HG03521 (cell line): ENCODE measurements at regions not wholly inside any gene's neighbourhood (a gene's known extent, or its start where the extent isn't known, plus 50 kb on each side); places are given as distances from the start of the nearest gene placed in this dataset.

Experiments used
- ATAC-seq: cut with Tn5 transposase; IDR thresholded peaks from one replicate; pipeline ENCODE4 v1.9.1; 2021; ENCODE audit warnings: mild to moderate bottlenecking, moderate library complexity; ENCODE audit not compliant: unreplicated experiment

DNA sequence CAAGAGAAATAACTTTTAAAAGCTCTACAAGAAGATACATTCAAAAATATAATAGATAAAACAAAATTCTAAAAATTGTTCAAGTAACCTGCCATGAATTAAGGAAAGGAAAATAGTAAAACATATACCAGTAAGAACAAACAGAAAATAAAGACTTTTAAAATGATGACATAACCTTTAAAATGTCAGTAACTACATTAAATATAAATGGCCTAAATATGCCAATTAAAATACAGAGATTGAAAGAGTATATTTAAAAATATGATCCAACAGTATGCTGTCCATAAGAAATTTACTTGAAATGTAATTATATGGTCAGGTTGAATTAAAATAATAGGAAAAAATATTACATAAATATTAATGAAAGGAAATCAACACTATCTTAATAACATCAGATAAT is 911.7 kb upstream of the POU3F3 start:
- no peak for ATAC-seq

DNA sequence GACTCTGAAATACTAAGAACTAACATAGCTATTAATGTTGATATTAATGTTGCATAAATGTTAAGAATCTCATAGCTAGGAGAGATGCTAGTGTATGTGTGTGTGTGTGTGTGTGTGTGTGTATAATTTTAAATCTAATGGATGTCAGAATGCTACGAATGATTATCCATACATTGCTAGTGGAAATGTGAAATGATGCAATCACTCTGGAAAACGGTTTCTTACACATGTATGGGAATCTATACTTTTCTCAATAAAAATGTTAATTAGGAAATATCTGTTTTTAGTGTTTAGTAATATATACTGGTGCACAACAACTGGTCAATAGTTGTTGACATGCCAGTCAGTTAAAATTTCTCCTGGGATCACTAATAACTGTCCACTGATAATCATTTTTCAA is 908.8 kb upstream of the POU3F3 start:
- ATAC-seq: no peak

DNA sequence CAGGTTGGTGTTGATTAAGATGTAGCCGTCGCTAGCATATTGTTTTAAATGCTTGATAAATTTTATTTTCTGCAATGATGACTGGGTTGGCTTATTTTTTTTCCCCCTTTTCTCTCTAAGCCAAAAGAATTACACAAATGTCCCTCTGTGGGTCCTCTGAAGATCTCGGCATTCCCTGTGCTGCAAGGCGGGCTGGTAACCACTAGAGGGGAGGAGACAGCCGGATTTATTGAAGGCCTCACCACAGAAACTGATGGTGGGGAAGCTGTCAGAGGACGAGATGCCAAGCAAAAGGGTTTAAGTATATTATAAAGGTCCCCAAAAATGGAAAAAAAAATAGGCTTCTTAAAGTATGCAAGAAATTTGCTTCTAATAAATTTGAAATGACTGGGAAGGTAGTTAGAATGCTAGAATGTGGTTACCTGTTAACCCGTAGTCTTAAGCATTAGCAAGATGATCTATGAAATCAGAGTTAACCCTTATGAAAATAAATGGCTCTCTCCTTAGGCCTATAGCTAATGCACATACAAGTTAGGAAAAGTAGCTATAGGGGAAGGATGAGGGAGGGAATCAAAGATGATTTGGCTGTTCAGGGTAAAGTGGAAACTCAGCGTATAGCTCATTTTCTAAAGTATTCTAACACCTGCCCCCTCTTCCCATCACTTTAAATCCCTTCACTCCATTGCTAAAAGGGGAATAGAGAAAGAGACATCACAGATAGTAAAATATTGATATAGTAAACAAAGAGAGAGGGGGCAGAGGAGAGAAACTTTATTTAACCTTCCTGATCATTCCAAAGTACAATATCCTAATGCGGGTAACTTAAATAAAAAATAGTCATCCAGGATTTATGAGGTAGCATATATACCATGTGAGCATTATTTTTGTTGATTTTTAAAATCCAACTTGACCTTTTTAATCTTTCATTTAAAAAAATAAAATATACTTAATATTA is 894.5 kb upstream of the POU3F3 start:
- ATAC-seq: no peak

DNA sequence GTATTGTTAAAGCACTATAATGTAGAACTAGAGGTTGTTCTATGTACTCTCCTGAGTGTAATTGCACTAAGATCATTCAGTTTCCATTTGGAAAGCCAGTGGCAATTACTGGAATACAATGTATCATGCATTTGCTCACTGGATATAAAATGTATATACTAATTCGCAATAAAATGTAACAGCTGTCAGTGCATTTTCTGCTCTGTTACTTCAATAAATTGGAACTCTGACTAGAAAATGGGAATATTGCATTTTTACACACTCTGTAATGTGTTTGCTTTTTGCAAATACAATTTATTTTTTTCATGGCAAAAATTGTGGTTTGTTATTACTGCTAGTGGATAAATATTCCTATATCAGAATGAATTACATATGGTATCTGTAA is 893.8 kb upstream of the POU3F3 start:
- no peak for ATAC-seq

DNA sequence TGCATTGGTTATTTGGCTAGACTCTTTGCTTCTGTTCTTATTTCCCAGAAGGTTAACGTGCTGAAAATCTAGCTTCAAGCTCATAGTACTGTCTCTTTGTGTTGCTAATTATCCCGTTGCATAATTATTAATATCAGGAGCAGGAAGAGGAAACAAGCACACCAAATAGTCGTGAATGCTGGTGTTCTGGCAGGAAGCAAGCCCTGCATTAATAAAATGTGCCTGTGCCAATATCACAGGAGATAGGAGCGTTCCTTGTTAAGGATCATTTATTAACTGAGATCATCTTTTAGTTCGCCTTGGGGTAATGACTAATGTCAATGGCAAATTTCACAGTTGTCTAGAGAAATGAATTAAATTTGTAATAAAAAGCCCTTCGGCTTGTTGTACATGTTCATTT is 893.0 kb upstream of the POU3F3 start:
- no peak for ATAC-seq

DNA sequence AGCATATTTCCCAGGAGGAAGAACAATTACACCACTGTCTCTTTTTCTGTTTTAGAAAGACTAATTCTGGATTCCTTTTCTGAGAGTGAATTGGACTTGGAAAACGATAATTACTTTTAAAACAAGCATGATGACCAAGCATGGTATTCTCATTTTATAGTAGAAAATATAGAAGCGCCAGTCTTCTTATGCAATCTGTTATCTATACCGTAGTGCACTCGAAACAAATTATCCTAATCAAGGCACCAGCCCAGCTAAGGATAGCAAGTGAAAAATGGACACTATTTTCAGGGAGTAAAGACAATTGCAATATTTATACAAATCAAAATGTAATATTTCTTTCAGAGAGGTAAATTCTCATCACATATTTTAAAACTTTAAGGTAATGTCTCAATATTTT is 892.1 kb upstream of the POU3F3 start:
- ATAC-seq: no peak

DNA sequence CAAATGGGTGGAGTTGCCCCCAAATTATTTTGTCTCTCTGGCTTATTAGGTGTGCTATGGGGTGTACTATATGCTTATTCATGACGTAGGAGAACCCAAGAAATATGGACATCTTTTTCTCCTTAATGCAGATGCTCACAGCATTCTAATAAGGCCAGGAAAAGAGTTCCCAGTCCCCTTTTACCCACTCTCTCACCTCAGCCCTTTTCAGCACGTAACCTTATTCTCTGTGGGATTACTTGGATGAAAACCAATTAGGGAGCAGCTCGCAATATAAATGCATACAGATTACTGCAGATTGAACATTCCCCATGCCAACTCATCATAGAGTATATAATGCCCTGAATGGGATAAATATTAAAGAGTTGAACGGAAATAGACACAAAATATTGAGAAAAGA is 891.2 kb upstream of the POU3F3 start:
- ATAC-seq: no peak

DNA sequence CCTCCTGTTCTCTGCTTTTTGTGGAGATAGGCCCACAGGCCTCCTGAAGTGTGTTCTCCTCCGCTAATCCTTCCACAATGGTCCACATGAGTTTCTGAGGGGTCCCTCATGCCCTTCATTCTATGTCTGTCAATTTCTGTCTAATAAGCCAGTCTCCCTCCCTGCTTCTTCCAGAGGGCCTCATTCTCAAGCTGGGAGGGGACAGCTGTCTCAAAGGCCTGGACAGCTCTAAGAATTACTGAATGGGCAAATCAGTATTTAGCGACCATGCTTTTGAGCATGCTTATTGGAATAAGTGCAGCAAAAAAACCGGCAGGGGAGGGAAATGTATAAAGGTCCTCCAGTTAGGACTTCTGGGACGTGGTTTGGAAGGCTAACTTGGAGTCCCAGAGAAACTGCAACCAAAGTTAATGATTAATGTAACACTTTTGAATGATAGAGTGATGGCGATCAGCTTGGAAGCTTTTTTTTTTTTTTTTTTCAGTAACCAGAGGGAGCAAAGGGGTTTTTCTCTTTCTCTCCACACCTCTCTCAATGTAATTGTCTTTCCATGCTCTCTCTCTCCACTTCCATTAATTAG is 890.7 kb upstream of the POU3F3 start:
- no peak for ATAC-seq

DNA sequence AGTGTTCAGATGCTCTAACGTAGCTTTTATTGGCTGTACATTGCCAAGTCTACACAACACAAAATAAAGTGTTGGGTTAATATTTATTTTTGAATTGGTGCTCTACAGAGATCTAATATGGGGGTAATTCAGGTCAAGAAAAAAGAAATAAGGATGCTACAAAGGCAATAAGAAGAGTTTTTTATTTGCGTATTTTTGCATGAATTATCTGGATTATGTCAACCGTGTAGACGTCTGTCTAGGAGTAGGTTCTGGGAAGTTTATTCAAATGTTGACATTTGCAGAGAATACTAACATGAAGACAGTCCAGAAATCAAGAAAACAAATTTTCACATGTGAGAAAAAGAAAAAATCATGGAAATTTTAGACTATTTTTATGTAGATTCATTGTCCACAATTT is 876.7 kb upstream of the POU3F3 start:
- no peak for ATAC-seq

DNA sequence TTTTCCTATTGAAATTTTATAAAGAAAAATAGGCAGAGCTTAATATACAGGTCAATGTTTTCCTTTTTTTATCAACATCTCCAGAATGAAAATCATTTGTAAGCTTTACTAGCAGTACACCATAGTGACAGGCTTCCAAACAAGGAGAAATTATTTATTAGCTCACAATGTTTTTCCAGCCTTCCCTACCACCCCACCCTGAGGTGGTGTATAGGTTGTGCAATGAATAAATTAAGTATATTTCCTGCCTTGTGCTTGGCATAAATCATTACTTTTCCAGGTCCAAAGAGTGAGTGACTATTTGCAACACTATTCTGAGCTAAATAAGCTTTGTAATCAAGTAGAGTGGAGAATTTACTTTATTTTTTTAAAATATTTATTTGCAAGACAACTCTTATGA is 876.2 kb upstream of the POU3F3 start:
- no peak for ATAC-seq

DNA sequence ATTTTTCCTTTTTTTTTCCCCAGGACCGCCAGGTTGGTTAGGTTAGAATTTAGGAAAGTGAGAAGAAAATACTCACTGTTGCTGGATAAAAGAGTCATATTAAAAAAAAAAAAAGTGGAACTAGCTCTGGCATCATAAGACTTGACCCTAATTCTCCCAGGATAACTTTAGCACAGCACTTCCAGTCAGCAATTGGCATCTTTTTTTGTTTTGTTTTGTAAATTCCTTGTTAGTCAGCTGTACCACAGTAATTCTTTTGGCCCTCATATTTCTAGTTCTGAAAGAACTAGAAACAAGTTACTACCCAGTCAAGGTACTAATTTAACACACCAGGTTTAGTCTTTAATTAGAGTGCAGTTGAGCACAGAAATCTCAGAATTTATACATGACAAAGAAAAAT is 873.5 kb upstream of the POU3F3 start:
- ATAC-seq: no peak

DNA sequence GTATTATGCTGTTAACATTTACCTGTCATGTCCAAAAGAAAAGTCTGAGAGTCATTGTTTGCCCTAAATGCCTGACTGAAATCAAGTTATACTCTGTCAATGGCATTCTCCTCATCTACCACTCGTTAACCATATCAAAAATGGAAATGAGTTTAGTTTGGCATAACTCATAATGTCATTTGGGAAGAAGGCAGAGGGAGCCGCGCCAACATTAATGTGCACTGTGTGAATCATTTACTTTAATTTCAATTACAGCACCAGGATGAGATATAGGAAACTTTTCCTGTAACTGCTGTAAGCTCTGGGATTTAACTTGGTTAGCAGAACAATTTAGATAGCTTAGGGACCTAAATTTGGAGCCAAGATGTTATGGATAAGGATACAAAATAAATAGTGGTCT is 871.2 kb upstream of the POU3F3 start:
- no peak for ATAC-seq

DNA sequence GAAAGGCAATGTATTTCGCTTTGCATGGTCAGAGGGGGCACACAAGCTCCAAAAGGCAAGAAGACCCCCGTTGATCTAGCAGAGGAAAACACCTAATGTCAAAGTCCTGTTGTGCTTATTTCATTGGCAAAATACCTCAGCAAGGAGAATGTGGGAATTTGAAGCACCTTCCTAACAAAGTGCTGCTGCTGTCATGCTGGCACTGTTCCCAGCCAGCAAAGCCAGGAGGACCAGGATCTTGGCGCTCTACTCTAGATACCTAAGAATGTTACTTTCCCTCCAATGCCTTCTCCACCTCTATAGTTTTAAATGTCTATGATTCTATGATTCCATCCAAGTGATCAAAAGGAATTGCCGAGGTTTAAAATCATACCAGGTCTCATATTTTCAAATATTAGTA is 867.9 kb upstream of the POU3F3 start:
- no peak for ATAC-seq

DNA sequence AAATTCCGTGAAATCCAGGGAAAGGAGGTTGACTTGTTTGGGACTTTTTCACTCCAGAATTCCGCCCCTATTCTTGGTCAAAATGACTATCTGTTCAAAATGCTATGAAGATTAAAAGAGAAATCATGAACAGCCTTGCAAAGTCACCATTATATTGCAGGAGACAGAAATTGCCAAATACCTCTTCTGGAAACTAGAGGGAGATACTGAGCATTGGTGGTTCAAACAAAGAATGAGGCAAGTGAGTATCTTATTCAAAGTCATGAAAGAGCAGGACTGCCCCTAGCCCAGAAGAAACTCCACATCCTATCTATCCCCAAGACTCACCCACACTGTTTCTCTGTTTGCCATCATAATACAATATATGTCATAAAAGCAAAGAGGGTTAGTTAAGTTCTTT is 862.3 kb upstream of the POU3F3 start:
- ATAC-seq: no peak

DNA sequence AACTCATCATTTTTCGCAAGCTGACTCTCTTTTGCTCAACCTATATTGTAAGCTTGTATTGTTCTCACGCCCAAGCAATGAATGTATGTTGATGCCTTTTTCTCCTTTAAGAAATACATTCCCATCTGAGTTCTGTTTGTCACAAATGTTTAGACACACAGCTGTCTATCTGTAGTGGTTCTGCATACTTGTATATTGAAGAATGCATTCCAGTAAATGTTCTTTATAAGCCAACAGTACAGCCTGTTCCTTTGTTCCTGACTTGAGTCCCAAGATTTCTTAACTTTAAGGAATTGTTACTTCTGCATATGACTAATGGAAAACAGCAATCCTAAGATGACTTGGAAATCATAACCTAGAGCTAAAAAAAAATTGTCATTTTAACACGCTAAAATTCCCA is 849.1 kb upstream of the POU3F3 start:
- no peak for ATAC-seq

DNA sequence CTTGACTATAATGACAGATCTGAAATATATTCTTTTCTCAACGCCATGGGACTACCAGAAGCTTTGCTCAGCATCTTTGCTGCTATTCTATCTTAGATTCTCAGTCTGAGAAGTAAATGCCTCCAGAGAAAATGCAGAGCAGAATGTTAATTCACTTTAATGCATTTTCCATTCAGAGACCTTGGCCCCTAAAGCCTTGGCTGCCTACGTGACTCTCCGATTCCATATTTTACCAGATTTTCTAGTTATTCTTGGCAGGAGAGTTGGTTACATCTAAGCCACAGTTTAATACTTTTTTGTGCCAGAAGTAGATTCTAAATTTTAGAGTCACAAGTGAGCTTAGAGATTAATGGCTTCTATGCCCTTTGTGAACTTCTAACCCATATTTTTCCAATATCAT is 837.1 kb upstream of the POU3F3 start:
- ATAC-seq: no peak

DNA sequence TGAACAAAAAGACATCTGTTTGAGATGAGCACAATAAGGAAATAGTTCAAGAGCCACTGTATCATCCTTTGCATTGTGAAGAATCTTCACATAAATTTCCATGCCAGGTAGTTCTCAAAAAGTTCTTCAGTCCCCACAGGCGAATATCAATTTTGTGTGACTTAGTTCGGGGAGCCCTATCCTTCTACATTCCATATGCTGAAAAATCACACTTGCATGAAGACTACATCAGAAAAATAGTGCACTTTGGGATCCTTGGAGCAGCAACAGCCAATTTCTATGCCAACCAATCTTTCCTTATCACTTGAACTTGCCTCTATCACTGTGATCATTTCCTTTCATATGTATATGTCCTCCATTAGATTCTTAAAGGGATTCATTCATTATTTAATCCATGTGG is 830.6 kb upstream of the POU3F3 start:
- ATAC-seq: no peak

DNA sequence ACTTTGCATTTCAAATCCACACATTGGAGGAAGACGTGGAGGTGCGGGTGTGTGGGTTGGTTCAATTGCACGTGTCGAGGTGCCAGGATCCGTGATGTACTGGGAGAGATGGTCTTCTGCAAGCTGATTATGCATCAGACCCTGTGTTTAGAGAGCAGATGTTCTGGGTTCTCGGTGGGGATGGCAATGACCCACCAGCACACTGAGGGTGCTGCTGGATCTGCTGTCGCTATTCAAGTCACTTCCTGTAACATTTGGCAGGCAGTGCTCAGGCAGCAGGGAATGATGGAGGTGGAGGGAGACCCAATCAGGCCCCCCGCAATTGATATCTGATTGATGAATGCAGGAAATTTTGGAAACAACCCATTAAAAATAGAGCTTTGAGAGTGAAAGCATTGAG is 830.1 kb upstream of the POU3F3 start:
- ATAC-seq: no peak

DNA sequence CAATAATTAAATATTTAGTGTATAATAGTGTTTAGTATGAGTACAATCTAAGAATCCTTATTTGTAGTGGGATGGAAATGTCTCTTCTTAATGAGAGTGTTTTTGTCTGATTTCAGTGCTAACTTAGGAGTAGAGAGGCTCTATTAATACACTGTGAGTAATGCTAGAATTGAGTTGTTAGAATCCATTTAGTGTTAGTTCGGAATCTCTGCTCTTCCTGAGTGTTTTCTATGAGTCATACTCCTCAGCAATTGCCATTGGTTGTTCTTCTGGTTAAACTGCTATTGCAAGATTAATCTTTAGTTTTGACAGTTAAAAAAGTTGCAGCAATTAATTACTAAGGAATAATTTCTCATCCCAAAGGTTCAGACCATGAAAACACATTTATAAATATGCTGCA is 828.6 kb upstream of the POU3F3 start:
- no peak for ATAC-seq

DNA sequence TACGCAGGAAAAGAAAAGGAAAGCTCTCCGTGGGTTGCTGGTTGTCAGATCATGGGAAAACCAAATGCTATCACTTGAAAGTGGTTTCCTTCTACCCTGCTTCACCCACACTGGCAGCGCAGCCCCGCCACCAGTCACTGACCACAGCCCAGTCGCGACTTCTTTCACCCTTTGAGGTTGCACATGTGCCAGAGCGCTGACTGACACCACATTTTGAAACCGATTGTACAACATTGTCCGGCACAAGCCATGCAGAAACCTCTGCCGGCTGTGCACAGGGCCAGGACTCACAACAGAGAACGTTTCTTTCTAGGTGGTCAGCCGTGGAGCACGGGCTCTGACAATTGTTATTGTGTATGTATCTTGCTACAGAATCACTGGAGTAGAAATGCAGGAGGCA is 827.2 kb upstream of the POU3F3 start:
- no peak for ATAC-seq

DNA sequence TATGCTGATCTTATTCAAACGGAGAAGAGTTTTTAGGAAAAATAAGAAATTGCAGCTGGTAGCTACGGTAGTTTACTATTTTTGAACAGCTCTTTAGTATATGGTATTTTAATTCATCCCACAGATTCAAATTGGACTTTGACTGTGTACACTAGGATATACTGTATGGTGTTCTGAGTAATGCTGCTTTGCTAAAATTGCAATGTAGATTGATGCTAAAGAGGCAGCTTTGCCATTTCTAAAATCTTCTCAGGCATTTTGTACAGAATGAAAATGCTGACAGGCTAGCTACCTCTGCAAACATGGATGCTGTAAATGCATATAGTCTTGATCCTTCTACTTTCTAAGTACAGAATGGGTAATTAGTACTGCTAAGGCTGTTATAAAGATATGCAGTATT is 826.6 kb upstream of the POU3F3 start:
- no peak for ATAC-seq

DNA sequence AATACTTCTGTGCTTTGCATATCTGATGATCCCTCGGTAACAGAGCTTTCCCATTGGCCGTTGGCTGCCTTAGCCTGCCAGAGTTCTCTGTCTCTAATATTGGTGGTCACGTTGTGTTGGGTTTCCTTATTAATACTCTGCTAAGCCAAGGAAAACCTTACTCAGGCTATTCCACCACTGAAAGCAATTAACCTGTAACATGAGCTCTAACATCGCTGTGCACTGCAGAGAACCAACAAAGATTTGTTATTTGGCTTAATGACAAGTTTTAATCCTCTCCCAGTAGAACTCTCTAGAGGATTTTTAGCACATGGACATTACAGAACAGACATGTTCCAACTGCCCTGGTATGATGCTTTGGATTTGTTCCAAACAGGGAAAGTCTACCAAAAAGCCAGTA is 825.9 kb upstream of the POU3F3 start:
- ATAC-seq: no peak

DNA sequence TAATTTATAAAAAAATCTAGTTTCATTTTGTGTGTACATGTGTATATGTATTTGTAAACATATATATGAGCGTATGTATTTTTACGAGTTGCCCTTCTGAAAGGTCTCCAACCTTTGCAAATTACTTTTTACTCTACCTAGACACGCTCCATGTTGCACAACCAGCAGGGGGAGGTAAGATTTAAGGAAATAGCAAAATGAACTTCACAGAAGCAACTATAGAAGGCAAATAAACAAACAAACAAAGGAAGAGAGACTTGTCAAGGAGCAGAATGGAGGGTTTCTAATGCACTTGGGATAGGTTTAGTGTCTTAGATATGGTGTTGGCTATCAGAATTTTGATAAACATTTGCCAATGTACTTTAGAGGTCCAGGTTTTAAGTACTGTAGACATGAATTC is 820.5 kb upstream of the POU3F3 start:
- ATAC-seq: no peak
